Neuronal stem cell (in vitro differentiated cells): ENCODE measurements at regions not wholly inside any gene's neighbourhood (a gene's known extent, or its start where the extent isn't known, plus 50 kb on each side); places are given as distances from the start of the nearest gene placed in this dataset.

Source experiments
- DNase-seq: peaks from one replicate; pipeline ENCODE4 v3.0.0-alpha.2; 2013; ENCODE audit warnings: low spot score
- H2AFZ ChIP-seq: one replicate; pipeline ENCODE4 v1.6.1; 2013; ENCODE audit warnings: mild to moderate bottlenecking, low read length, inconsistent platforms
- H2AK5ac ChIP-seq: 2 replicates; pipeline ENCODE4 v1.6.1; 2013; ENCODE audit warnings: low read depth, mild to moderate bottlenecking, inconsistent platforms, low read length, moderate library complexity, mixed read lengths
- H2BK120ac ChIP-seq: 2 replicates; pipeline ENCODE4 v1.6.1; 2013; ENCODE audit warnings: low read depth, mild to moderate bottlenecking, inconsistent platforms, low read length, moderate library complexity, mixed read lengths
- H2BK12ac ChIP-seq: one replicate; pipeline ENCODE4 v1.6.1; 2013; ENCODE audit warnings: low read length, inconsistent platforms
- H2BK15ac ChIP-seq: 2 replicates; pipeline ENCODE4 v1.6.1; 2013; ENCODE audit warnings: mild to moderate bottlenecking, low read length, inconsistent platforms, mixed read lengths
- H2BK5ac ChIP-seq: one replicate; pipeline ENCODE4 v1.6.1; 2013; ENCODE audit warnings: inconsistent platforms, mild to moderate bottlenecking, low read length, moderate library complexity
- H3K14ac ChIP-seq: one replicate; pipeline ENCODE4 v1.6.1; 2013; ENCODE audit warnings: low read length, inconsistent platforms
- H3K18ac ChIP-seq: 2 replicates; pipeline ENCODE4 v1.6.1; 2013; ENCODE audit warnings: low read length, inconsistent platforms
- H3K23ac ChIP-seq: 2 replicates; pipeline ENCODE4 v1.6.1; 2013; ENCODE audit warnings: low read depth, mild to moderate bottlenecking, mixed read lengths, low read length, inconsistent platforms; ENCODE audit not compliant: poor library complexity
- H3K27ac ChIP-seq: replicated peaks from 3 replicates; pipeline ENCODE4 v1.5.1; 2013; ENCODE audit warnings: low read length, inconsistent platforms
- H3K27me3 ChIP-seq, 3 experiments: 2 replicates each; pipeline ENCODE4 v1.6.1; 2013; ENCODE audit warnings: low read length in 3 of 3, mild to moderate bottlenecking in 2 of 3, inconsistent platforms in 1 of 3, low read depth in 1 of 3, mixed read lengths in 1 of 3, moderate library complexity in 1 of 3; ENCODE audit not compliant: control insufficient read depth in 3 of 3, insufficient read depth in 3 of 3
- H3K36me3 ChIP-seq, 2 donors: replicated peaks in 1 of 2; 2 replicates each; pipeline ENCODE4 v1.6.1; 2013; ENCODE audit warnings: low read length in 2 of 2; ENCODE audit not compliant: control insufficient read depth in 2 of 2, insufficient read depth in 2 of 2
- H3K4ac ChIP-seq: 2 replicates; pipeline ENCODE4 v1.6.1; 2013; ENCODE audit warnings: inconsistent platforms, mild to moderate bottlenecking, low read length, moderate library complexity
- H3K4me1 ChIP-seq, 2 donors: 1 replicate in 1 of 2; 2 replicates in 1 of 2; pipeline ENCODE4 v1.6.1; 2013; ENCODE audit warnings: low read length in 2 of 2, low read depth in 1 of 2; ENCODE audit not compliant: control insufficient read depth in 2 of 2, insufficient read depth in 1 of 2
- H3K4me2 ChIP-seq: one replicate; pipeline ENCODE4 v1.6.1; 2013; ENCODE audit warnings: mild to moderate bottlenecking, low read length, inconsistent platforms; ENCODE audit not compliant: insufficient read depth, poor library complexity, severe bottlenecking
- H3K4me3 ChIP-seq, 2 donors: 2 replicates each; pipeline ENCODE4 v1.5.1; 2013; ENCODE audit warnings: low read length in 2 of 2, mild to moderate bottlenecking in 2 of 2, inconsistent platforms in 1 of 2, moderate library complexity in 1 of 2
- H3K79me1 ChIP-seq: one replicate; pipeline ENCODE4 v1.6.1; 2013; ENCODE audit warnings: low read depth, mild to moderate bottlenecking, inconsistent platforms, low read length, moderate library complexity
- H3K9ac ChIP-seq: one replicate; pipeline ENCODE4 v1.6.1; 2013; ENCODE audit warnings: mild to moderate bottlenecking, low read depth, low read length, inconsistent platforms; ENCODE audit not compliant: poor library complexity
- H3K9me3 ChIP-seq, 2 donors: replicated peaks in 1 of 2; 2 replicates each; pipeline versions ENCODE3 to v1.6.1; 2013; ENCODE audit warnings: low read length in 2 of 2, mild to moderate bottlenecking in 2 of 2, inconsistent platforms in 1 of 2, low read depth in 1 of 2, mixed read lengths in 1 of 2, moderate library complexity in 1 of 2; ENCODE audit not compliant: control insufficient read depth in 2 of 2, insufficient read depth in 1 of 2
- H4K8ac ChIP-seq: one replicate; pipeline ENCODE4 v1.6.1; 2013; ENCODE audit warnings: low read depth, mild to moderate bottlenecking, inconsistent platforms, low read length, moderate library complexity
- H4K91ac ChIP-seq: one replicate; pipeline ENCODE4 v1.6.1; 2013; ENCODE audit warnings: low read length, low read depth, mild to moderate bottlenecking, inconsistent platforms; ENCODE audit not compliant: poor library complexity
- WGBS, 2 donors: extraction: QIAGEN DNeasy Blood & Tissue Kit; methylation state at CpG; one replicate each; pipeline ENCODE4 v1.1.7; 2013; ENCODE audit warnings: missing lambda C conversion rate in 2 of 2, mixed read lengths in 1 of 2; ENCODE audit not compliant: insufficient read length in 2 of 2, insufficient replicate concordance in 1 of 2; ENCODE audit errors: extremely low coverage in 2 of 2; 5-methylcytosine and 5-hydroxymethylcytosine counted together

DNA sequence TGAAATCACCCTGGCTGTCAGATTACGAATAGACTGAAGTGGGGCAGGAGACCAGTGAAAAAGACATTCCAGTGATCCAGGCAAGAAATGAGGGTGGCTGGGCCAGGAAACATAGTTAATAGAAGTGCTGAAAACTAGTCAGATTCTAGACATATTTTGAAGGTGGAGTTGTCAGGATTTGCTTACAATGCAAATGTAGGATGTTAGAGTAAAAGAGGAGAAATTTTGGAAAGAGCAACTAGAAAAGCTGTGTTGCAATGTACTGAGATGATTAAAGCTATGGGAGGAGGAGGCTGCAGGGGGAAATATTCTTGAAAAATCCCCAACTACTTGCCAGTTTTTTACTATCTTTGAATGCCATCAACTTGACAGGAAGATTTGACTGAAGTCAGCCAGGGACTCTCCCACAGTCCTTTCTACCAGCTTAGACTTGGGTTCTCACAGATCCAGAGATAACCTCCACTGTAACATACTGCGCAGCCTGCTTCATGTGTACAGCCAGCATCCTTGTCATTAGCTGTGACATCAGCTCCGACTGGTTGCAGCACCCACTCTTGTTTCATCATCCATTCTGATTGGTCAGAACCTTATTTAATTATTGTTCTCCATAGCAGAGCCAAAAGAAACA, 109.7 kb downstream of the TSEN15 start:
- H4K8ac ChIP-seq, result no peak overlapping the region
- H3K79me1 ChIP-seq, result no peaks in the 10 kb centered on the region
- no peaks in the 10 kb centered on the region for H3K36me3 ChIP-seq
- H3K23ac ChIP-seq, result no peak overlapping the region
- no peak overlapping the region for H2BK12ac ChIP-seq
- no peak overlapping the region for H2AK5ac ChIP-seq
- no peak overlapping the region for H4K91ac ChIP-seq
- H3K27me3 ChIP-seq, result no peaks in the 10 kb centered on the region
- H2BK120ac ChIP-seq, result no peak overlapping the region
- H2BK5ac ChIP-seq, result no peak overlapping the region
- no peak overlapping the region for H3K9ac ChIP-seq
- H3K4ac ChIP-seq, result no peak overlapping the region
- no peak overlapping the region for H3K14ac ChIP-seq
- no peak overlapping the region for H2AFZ ChIP-seq
- no peak overlapping the region for H2BK15ac ChIP-seq
- no CpG with 5 or more reads among the region's 3 CpGs for WGBS, 2 donors
- no peak for DNase-seq
- H3K4me3 ChIP-seq, result no peak overlapping the region
- no peak overlapping the region for H3K4me2 ChIP-seq
- no peak overlapping the region for H3K27ac ChIP-seq
- H3K4me1 ChIP-seq, result peaks cover 0 to 2% of the 10 kb centered on the region in 2 donors
- no peak overlapping the region for H3K18ac ChIP-seq
- H3K9me3 ChIP-seq, result no peaks in the 10 kb centered on the region

DNA sequence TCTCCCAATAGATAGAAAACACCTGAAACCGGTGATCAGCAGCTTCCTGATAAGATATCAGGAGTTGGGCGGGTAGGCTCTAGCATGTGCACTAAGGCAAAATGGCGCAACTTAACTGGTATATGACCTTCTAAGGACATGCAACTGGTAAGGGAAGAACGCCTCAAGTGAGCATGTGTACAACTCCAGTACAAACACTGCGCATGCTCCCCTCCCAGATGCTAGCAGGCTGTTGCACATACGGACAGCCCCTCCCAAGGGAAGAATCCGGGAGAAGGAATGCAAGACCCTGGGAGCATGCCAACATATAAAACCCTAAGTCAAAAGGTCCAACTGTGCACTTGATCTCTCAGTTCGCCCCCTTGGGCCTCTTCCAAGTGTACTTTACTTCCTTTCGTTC, 110.8 kb downstream of the TSEN15 start:
- H3K4me3 ChIP-seq, result no peak overlapping the region
- H2AFZ ChIP-seq, result no peak overlapping the region
- no peak overlapping the region for H3K4me2 ChIP-seq
- H4K8ac ChIP-seq, result no peak overlapping the region
- H3K9ac ChIP-seq, result no peak overlapping the region
- H2BK15ac ChIP-seq, result no peak overlapping the region
- DNase-seq, result no peak
- H3K4me1 ChIP-seq, result peaks cover 0 to 2% of the 10 kb centered on the region in 2 donors
- H3K4ac ChIP-seq, result no peak overlapping the region
- no peak overlapping the region for H3K27ac ChIP-seq
- no peaks in the 10 kb centered on the region for H3K36me3 ChIP-seq
- no CpG with 5 or more reads among the region's 9 CpGs for WGBS, 2 donors
- no peak overlapping the region for H2BK12ac ChIP-seq
- H3K9me3 ChIP-seq, result no peaks in the 10 kb centered on the region
- H3K79me1 ChIP-seq, result no peaks in the 10 kb centered on the region
- H2AK5ac ChIP-seq, result no peak overlapping the region
- H4K91ac ChIP-seq, result no peak overlapping the region
- no peak overlapping the region for H2BK120ac ChIP-seq
- no peaks in the 10 kb centered on the region for H3K27me3 ChIP-seq
- no peak overlapping the region for H2BK5ac ChIP-seq
- H3K23ac ChIP-seq, result no peak overlapping the region
- H3K18ac ChIP-seq, result no peak overlapping the region
- H3K14ac ChIP-seq, result no peak overlapping the region

DNA sequence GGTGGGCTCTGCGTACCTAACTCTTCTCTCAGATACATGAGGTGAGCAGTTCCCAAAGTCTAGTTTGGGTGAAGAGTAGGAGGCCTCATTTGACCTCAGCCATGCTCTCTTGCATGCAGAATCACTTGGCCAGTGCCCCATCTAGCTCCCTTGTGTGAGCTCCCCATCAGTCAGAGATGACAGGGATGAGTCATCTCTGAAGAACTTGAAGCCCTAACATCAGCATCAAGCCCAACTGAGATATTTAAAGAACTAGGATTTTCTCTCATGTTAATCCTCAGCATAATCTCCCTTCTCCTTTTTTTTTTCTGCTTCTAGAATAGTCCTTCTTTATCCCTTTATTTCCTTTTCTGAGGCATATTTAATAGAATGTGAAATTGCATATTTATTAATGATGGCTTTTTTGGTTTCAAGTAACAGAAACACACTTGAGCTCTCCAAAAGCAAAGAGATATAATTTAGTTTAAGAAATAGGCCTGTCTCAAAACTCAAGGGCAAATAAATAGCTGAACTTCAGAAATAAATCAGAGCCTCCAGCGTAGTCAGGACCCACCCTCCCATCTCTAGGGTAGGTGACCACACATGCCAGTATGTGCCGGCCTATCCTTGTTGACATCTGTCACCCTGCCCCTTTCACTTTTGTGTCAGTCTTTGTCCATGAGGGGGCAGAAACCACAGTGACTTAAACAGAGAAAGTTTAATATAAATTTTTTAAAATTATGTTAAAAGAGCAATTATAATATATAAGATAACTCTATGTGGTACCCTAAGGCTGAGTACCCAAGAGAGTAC, 112.3 kb downstream of the TSEN15 start:
- Histone ChIP-seq H3K23ac (no peak overlapping the region), H3K18ac (no peak overlapping the region), H2BK12ac (no peak overlapping the region), H3K14ac (no peak overlapping the region), H2AK5ac (no peak overlapping the region), H3K4ac (no peak overlapping the region), H3K27ac (no peak overlapping the region), H3K36me3 (no peaks in the 10 kb centered on the region), H4K8ac (no peak overlapping the region), H2BK15ac (no peak overlapping the region), H2BK120ac (no peak overlapping the region), H3K4me3 (no peak overlapping the region), H3K9me3 (no peaks in the 10 kb centered on the region), H2AFZ (no peak overlapping the region), H3K27me3 (no peaks in the 10 kb centered on the region), H3K4me1 (peaks cover 0 to 2% of the 10 kb centered on the region in 2 donors), H4K91ac (no peak overlapping the region), H2BK5ac (no peak overlapping the region), H3K9ac (no peak overlapping the region), H3K79me1 (no peaks in the 10 kb centered on the region), H3K4me2 (no peak overlapping the region)
- no CpG with 5 or more reads among the region's 3 CpGs for WGBS, 2 donors
- DNase-seq, result no peak

DNA sequence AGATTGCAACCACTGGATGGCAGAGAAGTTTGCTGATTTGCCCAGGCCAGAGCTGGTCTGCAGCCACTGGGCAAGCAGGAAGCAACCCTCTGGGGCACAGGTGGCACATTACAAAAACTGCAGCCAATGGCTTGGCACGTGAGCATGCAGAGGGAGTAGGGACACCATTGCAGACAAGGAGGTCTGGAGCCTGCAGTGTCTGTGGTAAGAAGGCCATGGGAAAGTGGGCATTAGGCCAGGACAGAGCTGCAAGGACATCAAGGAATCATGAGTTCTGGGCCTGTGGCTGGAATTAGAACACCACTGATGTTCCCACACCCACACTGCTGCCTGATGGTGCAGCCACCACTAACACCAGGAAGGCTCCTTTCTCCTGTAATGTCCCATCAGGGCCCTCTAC, 113.0 kb downstream of the TSEN15 start:
- H2BK5ac ChIP-seq, result no peak overlapping the region
- H3K79me1 ChIP-seq, result no peaks in the 10 kb centered on the region
- no peak overlapping the region for H3K18ac ChIP-seq
- H2BK12ac ChIP-seq, result no peak overlapping the region
- no peak for DNase-seq
- H3K27ac ChIP-seq, result no peak overlapping the region
- peaks cover 0 to 2% of the 10 kb centered on the region in 2 donors for H3K4me1 ChIP-seq
- H3K9ac ChIP-seq, result no peak overlapping the region
- no peak overlapping the region for H4K91ac ChIP-seq
- H2BK15ac ChIP-seq, result no peak overlapping the region
- no peaks in the 10 kb centered on the region for H3K36me3 ChIP-seq
- no peak overlapping the region for H3K23ac ChIP-seq
- H3K4ac ChIP-seq, result no peak overlapping the region
- no peaks in the 10 kb centered on the region for H3K27me3 ChIP-seq
- no CpG with 5 or more reads among the region's 1 CpG for WGBS, 2 donors
- H2BK120ac ChIP-seq, result no peak overlapping the region
- H2AK5ac ChIP-seq, result no peak overlapping the region
- no peak overlapping the region for H3K14ac ChIP-seq
- H3K4me2 ChIP-seq, result no peak overlapping the region
- H3K9me3 ChIP-seq, result no peaks in the 10 kb centered on the region
- no peak overlapping the region for H2AFZ ChIP-seq
- no peak overlapping the region for H3K4me3 ChIP-seq
- no peak overlapping the region for H4K8ac ChIP-seq
